Activated CD4-positive, alpha-beta T cell treated with anti-CD3 and anti-CD28 coated beads, Interleukin-2, amount 50 U/mL, for 16 hours (primary cell): ENCODE measurements at regions not wholly inside any gene's neighbourhood (a gene's known extent, or its start where the extent isn't known, plus 50 kb on each side); places are given as distances from the start of the nearest gene placed in this dataset.

Source experiments
- DNase-seq: peaks from one replicate; pipeline ENCODE4 v3.0.0-alpha.2; 2020

- no peak for DNase-seq
These were observed 730.6 kb upstream of the NRSN1 start for GRCh38 chr6:23395381-23395780.

- no peak for DNase-seq
These were observed 729.1 kb upstream of the NRSN1 start for GRCh38 chr6:23396949-23397348.

- DNase-seq: no peak
These were observed 722.6 kb upstream of the NRSN1 start for GRCh38 chr6:23403460-23403859.

GRCh38 chr6:23409531-23409930, 716.5 kb upstream of the NRSN1 start:
- no peak for DNase-seq

- no peak for DNase-seq
These were observed 715.6 kb upstream of the NRSN1 start for GRCh38 chr6:23410439-23410838.

GRCh38 chr6:23412770-23413169, 713.2 kb upstream of the NRSN1 start:
- DNase-seq: no peak

GRCh38 chr6:23413327-23414050, 712.5 kb upstream of the NRSN1 start:
- no peak for DNase-seq

- no peak for DNase-seq
These were observed 712.0 kb upstream of the NRSN1 start for GRCh38 chr6:23414051-23414445.

GRCh38 chr6:23414922-23415321, 711.1 kb upstream of the NRSN1 start:
- no peak for DNase-seq

GRCh38 chr6:23415819-23416427, 710.1 kb upstream of the NRSN1 start:
- DNase-seq: no peak

- DNase-seq: no peak
These were observed 708.9 kb upstream of the NRSN1 start for GRCh38 chr6:23417133-23417532.

- no peak for DNase-seq
These were observed 707.9 kb upstream of the NRSN1 start for GRCh38 chr6:23418095-23418494.

GRCh38 chr6:23419046-23419445, 707.0 kb upstream of the NRSN1 start:
- no peak for DNase-seq

GRCh38 chr6:23420659-23421350, 705.2 kb upstream of the NRSN1 start:
- DNase-seq: no peak

GRCh38 chr6:23424584-23424983, 701.4 kb upstream of the NRSN1 start:
- DNase-seq: no peak

GRCh38 chr6:23435126-23435525, 690.9 kb upstream of the NRSN1 start:
- no peak for DNase-seq

- no peak for DNase-seq
These were observed 690.2 kb upstream of the NRSN1 start for GRCh38 chr6:23435798-23436197.

GRCh38 chr6:23441808-23442461, 684.1 kb upstream of the NRSN1 start:
- no peak for DNase-seq

- no peak for DNase-seq
These were observed 680.8 kb upstream of the NRSN1 start for GRCh38 chr6:23445157-23445710.

- no peak for DNase-seq
These were observed 679.5 kb upstream of the NRSN1 start for GRCh38 chr6:23446469-23446967.

- DNase-seq: no peak
These were observed 678.3 kb upstream of the NRSN1 start for GRCh38 chr6:23447731-23448130.

GRCh38 chr6:23448281-23448680, 677.7 kb upstream of the NRSN1 start:
- DNase-seq: no peak
